HG02759 (cell line): ENCODE measurements at regions not wholly inside any gene's neighbourhood (a gene's known extent, or its start where the extent isn't known, plus 50 kb on each side); places are given as distances from the start of the nearest gene placed in this dataset.
A peak's percentile ranks its signal among the peaks of the same experiment; 100 is the strongest.
"Not testable (repeated sequence)": the region's sequence is repeated elsewhere in the genome, so short reads cannot be mapped to it uniquely, and the experiment has no call there.

ENCODE experiments used
- ATAC-seq: cut with Tn5 transposase; IDR thresholded peaks from one replicate; pipeline ENCODE4 v1.9.1; 2021; ENCODE audit warnings: mild to moderate bottlenecking, moderate library complexity; ENCODE audit not compliant: unreplicated experiment

DNA sequence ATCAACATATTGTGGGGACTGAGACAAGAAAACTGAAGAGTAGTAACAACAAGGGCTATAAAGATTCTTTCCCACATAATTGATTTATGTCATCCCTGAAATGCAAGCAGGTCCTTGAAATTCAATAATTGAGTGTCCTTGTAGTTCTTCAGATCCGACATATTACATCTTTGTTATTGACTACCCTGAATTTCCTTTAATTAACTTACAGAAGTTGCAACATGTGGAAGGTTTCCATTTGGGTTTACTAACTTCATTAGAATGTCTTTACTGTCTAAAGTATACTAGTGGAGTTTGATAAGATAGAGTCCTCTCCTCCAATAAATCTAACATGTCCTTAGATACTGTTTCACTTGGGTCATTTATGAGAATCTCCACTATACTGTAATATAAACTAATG lies 951.8 kb downstream of the SLC6A15 start:
- no peak for ATAC-seq

DNA sequence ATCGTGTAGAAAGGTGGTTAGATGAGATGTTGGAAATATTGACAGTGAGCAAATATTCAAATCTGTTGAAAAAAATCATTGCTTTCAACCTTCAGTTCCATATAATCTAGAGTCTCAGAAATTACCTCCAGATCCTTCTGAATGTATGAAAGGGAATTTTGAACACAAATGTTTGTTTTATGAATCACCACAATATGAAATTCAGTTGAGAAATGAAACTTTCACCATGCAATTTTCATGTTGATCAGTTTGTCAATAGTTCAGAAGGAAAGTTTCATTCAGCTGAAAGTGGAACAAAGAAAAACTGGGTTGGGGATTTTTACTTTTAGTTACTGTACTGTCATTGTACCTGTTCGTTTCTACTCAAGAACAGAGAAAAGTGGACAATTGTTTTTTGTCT lies 953.6 kb downstream of the SLC6A15 start:
- ATAC-seq, result peak; percentile 52

DNA sequence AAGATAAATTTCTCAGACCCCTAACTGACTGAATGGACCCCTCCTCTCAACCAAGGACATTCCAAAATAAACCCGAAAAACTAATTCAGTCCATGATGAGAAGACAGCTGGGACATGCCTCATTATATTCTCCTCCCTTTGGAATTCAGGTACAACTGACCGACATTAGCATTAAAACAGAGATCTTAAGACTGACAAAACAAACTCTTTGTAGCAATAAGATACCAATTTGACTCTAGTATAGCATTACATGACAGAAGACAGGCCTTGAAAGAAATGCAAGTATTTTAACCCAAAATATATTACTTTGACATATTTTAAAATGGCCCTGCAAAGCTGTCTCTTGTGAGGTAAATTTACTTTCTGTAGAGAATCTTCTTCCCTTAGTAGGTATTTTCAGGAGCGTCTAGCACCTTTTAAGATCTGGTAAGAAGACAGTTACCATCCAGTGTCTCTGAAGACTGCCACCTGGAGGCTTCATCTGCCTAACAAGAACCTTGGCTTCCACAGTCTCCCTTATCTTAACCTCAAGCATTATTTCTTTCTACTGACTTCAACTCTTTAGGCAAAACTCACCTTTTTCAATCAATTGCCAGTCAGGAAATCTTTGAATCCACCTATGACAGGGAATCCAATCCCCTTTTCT lies 957.5 kb downstream of the SLC6A15 start:
- no peak for ATAC-seq

DNA sequence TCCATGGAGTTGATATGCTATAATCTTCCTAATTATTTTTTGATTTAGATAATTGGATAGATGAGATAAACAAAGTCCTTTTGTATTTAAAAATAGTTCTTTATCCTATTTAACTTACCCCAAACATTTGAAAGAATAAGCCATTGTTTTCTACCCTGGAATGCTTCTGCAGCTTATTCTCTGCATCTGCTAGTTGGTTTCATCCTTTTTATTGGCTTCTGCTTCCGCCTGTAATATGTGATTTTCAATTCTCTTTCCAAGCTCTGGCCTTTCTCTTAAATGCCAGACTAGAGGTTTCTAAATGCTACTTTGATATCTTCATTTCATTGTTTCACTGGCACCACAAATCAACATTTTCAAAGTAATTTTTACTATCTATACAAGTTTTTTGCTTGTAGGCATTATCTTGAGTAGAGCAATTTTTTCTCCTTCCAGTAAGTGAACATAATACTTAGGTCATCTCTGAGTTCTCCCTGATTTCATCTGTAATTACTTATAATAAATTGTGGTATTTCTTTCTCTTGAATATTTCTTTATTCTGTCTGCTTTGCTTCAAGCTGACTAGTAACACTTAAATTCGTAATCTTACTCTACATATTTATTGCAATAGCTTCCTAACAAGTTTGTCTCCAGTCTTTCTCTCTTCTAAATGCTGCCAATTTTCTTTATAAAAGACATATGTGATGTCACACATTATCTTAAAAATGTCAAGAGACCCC lies 958.4 kb downstream of the SLC6A15 start:
- ATAC-seq, result no peak

DNA sequence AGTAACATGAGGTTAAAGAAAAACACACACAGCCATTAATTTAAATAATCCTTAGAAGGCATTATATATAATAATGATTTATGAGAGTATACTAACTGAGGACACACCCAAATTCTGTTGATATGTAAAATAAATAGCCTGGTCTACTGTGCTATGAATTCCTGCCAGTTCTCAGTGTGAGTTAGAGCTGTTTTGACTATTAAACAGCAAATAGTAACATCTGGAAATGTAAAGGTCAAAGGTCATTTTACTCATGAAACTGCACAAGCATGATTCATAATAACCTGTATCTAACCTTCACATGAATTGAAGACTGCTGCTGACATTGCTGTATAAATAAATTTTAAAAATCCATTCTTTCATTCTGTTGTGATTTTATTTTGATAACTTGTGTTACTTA lies 966.7 kb downstream of the SLC6A15 start:
- ATAC-seq, result no peak

DNA sequence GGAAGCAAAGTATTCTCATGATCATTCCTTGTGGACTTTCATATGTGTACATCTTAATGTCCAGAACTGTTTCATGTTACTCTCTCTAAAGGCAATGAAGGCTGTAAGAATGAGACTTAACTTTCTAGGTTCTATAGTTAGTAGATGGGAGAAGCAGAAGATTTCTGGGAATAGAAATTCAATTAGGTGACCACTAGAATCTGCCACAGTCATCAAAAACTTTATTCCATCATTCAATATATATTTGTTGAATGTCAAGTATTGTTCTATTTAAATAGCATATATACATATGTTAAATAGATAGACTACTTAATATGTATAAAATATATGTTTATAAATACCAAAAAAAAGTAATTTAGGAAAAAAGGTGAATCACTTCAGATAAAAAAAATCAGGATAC lies 972.9 kb downstream of the SLC6A15 start:
- no peak for ATAC-seq

DNA sequence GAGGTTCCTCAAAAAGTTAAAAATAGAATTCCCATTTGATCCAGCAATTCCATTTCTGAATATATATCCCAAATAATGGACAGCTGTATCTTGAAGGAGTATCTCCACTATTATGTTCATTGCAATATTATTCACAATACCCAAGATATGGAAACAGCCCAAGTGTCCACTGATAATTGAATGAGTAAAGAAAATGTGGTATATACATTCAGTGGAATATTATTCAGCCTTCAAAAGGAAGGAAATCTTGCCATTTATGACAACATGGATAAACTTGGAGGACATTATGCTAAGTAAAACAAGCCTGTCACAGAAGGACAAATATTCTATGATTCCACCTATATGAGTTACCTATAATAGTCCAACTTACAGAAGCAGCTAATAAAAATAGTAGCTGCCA lies 979.0 kb downstream of the SLC6A15 start:
- ATAC-seq, result no peak

DNA sequence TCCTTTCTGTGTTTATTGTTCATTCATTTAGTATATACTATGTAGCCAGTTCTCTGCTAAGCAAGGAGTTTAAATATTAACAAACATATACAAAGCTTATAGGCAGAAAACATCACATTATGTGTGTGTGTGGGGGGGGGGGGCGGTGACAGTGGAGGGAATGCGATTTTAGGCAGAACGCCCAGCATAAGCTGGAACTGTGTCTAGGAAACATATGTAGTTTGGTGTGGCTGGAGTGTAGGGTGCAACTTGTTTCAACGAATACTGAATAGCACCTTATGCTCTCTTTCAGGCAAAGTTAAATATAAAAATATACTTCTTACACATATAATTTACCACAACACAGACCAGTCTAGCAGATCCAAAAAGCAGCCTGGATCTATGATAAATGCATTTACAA lies 980.6 kb downstream of the SLC6A15 start:
- no peak for ATAC-seq

DNA sequence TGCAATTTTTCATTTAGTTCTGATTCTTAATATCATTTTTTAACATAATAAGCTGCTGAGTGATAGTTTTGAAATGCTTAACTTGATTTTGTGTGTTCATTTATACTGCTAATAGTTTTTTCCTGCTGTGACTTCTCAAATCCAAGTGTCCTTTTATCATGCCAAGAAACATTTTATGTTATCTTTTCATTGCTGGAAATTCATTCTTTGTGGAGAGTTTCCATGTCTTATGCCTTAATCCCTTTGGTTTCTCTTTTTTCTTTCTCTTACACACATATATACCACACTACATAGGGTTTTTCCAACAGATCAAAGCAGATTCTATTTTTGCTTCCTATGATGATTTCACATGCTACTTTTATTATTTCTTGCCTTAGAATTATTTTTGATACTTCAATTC lies 981.1 kb downstream of the SLC6A15 start:
- no peak for ATAC-seq

DNA sequence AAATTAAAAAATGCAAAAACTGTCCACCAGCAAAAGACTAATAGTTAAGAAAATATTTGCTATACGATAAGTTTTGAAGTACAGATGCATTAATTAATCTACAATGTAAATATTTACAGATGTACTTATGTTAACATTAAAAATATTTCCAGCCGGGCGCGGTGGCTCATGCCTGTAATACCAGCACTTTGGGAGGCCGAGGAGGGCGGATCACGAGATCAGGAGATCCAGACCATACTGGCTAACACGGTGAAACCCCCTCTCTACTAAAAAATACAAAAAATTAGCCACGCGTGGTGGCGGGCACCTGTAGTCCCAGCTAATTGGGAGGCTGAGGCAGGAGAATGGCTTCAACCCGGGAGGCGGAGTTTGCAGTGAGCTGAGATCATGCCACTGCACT lies 982.8 kb downstream of the SLC6A15 start:
- ATAC-seq, result not testable (repeated sequence)

DNA sequence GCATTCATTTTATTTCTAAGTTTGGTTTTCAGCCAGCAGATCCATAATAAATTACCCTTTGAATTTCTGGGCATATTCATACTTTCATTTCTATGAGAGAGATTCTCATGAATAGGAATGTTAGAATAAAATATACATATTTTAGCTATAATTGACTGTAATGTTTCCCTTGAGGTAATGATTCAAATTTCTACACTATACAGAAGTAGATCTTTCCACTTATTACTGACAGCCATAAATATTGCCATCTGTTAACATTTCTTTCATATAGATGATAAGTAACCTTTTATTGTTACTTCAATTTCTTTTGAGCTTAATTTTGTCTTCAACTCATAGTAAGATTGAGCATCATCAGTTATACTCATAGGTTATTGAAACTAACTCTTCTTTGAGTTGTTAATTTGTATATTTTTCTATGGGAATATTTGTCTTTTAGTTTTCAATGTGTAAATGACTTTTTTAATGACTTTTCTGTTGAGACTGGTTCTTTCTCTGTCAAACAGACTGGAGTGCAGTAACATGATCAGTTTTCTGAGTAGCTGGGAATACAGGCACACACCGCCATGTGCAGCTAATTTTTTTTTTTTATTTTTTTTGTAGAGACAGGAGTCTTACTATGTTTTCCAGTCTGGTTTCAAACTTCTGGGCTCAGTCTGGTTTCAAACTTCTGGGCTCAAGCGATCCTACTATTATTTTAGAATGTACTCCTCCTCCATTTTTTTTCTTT lies 991.6 kb downstream of the SLC6A15 start:
- ATAC-seq, result no peak

DNA sequence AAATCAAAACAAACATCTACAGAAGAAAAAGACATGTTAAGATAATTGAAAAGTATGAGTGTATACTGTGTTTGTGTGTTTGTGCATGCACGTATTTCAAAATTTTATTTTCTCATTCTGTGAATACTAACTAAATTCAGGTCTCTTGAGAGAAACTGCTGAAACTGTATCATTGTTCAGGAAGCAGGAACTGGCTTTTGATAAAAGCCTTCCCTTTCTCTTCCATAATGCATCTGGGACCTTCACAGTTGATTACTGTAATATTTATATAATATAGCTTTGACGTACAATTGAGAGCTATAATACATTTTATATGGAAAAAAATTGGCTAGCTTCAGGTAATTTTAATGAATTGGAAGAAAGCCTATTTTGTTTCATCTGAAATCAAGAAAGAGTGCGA lies 993.5 kb downstream of the SLC6A15 start:
- no peak for ATAC-seq

DNA sequence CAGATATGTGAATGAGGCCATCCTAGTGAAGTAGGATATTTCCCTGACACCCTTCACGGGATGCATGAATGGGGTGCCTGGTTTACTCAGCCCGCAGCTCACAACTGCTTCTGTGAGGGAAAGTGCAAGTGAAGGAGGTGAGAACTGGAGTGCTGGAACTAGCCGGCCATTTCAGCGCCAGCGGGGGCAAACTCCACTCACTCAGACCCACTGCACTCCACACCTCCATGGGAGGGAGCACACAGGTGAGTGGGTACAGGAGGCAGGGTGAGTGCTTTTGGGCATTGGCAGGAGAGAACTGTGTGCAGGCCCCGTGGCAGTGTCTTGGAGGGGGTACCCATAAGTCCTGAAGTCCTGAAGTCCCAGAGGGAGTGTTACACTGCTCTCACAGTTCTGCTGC lies 1008.4 kb downstream of the SLC6A15 start:
- ATAC-seq, result no peak

DNA sequence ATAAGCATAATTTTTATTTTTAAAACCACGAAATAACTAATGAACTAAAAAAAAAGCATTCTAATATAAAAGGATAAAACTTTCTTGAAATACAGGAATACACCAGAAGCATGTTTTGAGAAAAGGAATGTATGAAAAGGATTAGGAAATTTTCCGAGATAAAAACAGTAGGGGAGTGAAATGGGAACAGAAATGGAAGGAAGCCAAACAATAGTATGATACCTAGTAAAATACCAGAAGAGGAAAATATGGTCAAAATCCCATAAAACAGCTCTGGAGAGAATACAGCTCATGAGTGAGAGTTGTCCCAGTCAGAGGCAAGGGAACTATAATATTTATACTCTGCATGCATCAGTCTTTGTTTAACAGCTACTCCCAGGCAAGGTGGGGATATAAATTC lies 1016.2 kb downstream of the SLC6A15 start:
- no peak for ATAC-seq

DNA sequence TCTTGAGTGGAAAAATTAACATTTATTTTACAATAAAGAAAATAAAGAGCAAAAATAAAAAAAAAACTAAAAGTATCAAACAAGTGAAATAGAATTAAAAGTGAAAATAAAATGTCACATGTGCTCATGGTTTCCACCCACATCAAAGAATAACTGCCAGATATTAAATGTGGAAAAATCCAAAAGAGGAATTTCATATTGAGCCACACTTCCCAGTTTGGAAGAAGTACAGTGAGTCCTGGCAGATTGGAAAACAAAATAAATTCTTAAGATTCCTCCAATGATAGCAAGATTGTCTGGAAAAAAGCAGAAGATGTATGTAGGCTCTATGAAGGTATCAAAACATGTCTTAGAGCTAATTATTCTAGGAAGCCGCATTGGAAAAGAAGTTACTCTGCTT lies 1019.5 kb downstream of the SLC6A15 start:
- ATAC-seq, result no peak

DNA sequence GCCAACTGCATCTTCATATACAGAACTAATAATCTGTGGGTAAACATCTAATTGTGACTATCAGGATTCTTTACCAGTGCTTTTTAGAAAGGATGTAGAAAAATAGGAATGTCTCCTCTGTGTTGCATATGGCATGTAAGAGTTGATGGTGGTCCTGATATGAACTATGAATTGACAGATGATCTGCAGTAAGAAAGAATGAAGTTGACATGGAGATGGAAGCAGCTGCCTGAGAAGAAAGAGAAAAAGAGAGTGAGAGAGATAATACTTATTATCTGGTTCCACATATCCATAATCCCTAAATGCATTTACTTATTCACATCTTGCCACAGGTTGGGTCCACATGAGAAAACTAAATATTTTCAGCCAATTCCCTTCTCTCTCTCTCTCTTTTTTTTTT lies 1022.9 kb downstream of the SLC6A15 start:
- ATAC-seq, result no peak

DNA sequence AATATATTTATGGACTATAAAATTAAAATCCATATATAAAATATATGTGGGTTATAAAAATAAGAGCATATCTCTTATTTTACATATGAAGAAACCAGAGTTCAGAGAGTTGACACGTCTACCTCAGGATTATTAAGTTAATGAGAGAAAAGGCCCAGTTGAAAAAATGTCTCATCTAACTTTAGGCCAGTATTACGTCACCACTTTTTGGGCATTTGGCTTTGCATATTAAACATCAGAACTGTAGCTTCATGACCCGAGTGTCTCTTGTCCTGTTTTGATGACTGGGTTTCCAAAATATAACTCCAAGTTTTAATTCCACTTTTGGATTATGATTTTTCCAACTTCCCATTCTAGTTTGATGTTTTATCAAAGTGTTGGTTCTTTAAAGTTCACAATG lies 1026.1 kb downstream of the SLC6A15 start:
- ATAC-seq, result no peak

DNA sequence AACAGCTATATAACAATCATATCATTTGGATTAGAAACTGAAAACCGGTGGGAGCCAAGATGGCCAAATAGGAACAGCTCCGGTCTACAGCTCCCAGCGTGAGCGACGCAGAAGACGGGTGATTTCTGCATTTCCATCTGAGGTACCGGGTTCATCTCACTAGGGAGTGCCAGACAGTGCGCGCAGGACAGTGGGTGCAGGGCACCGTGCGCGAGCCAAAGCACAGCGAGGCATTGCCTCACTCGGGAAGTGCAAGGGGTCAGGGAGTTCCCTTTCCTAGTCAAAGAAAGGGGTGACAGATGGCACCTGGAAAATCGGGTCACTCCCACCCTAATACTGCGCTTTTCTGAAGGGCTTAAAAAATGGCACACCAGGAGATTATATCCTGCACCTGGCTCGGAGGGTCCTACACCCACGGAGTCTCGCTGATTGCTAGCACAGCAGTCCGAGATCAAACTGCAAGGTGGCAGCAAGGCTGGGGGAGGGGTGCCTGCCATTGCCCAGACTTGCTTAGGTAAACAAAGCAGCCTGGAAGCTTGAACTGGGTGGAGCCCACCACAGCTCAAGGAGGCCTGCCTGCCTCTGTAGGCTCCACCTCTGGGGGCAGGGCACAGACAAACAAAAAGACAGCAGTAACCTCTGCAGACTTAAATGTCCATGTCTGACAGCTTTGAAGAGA lies 1041.5 kb downstream of the SLC6A15 start:
- not testable (repeated sequence) for ATAC-seq

DNA sequence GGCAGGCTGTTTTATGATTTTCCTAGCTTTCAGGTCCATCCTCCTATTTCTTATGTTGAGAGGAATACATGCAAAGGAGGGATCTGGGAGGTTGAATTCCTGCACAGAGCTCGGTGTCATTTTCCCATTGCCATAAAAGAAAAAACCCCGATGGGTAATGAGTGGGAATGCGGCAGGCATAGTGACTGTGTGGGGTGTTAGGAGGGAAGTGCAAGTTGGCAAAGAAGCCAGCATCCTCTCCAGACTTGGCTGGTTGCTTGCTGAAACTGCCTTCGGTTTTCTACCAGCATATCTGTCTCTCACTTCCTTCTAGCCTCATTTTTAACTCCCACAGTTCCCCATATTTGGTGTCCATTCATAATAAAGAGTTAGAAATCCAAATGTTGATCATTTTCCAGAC lies 1046.1 kb downstream of the SLC6A15 start:
- ATAC-seq, result no peak

DNA sequence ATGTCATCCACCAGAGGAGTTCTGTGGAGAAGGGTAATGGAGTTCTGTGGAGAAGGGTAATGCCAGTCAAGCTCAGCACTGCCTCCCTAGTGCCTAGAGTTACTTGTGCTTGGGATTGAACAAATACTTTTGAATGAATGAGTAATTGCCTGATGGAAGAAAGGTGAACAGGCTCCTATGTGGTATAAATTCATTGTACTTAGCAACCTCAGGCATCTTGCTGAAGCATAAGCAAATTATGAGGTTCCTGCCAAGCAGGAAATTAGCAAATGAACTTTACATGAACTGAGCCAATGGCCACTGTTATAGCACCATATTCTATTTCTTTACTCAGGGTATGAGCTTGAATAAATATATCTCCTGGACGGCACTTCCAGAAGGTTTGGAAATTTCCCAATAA lies 1047.2 kb downstream of the SLC6A15 start:
- no peak for ATAC-seq

DNA sequence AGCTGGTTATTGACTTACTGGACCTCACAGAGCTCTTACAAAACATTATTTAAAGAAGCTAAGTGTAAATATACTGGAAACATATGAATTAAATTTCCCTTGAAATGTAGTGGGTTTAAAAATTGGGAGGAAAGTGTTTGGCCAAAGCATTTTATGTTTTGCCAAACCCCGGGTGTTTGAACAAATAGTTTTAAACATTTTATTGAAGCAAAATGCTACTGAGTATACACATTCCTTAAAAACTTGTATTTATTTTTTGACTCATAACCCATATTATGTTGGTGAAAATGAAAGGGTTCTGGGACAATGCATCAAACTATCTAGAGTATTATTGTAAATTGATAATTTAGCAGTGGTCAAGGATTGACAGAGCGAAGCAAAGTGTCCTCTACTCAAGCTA lies 1048.5 kb downstream of the SLC6A15 start:
- ATAC-seq, result no peak

DNA sequence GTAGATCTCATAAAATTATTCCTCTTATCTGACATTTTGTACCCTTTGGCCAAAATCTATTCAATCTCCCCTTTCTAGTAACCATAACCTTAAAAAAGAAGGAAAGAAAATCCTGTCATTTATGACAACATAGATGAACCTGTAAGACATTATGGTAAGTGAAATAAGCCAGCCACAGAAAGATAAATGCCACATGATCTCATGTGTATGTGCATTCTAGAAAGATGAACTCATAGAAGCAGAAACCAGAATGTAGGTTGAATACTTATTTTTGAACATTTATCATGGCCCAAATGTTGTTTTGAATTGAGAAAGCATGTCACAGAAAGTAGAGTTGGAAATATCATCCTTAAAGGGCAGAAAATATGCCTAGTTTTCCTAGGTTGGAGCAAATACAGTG lies 1053.6 kb downstream of the SLC6A15 start:
- ATAC-seq, result no peak
